ENCODE measurements at regions not wholly inside any gene's neighbourhood (a gene's known extent, or its start where the extent isn't known, plus 50 kb on each side); places are given as distances from the start of the nearest gene placed in this dataset.

DNA sequence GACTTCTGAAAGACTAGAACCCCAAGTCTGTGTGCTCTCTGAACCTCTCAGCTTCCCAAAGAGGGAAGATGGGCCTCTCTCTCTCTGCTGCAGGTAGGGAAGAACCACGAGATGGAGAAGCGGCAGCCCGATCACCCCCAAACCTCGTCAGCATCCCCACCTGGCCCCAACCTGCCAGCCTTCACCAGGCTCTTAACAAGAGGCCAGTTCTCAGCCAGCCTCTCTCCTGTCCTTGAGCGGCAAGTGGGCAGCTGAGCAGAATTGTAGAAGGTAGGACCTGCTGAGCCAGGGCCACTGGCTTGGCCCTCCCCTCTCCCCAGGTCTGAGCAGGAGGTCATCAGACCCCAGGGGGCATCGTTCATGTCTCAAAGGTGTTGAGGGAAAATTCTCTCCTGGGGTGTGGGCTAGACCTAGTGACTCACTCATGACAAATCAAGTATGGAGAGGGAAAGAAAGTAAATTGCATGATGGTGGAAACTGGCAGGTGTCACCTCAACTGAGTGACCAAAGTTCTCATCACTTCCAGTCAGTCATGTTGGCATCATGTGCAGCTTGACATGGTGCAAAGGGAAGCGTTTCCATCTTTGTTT lies 92.0 kb upstream of the GPR26 start:
- ChIA-PET CTCF (interaction anchor here (1.0 to 8.4 kb wide), 18 partner anchors 9 to 815 kb away, joined by 3 to 61 read pairs (median 4); no protein-coding TSS in a partner anchor), POLR2A (no interaction called here)
- no peak for ATAC-seq
- no peaks in the 10 kb centered on the region for H3K4me1 ChIP-seq
- TF ChIP-seq, protein P1, sequence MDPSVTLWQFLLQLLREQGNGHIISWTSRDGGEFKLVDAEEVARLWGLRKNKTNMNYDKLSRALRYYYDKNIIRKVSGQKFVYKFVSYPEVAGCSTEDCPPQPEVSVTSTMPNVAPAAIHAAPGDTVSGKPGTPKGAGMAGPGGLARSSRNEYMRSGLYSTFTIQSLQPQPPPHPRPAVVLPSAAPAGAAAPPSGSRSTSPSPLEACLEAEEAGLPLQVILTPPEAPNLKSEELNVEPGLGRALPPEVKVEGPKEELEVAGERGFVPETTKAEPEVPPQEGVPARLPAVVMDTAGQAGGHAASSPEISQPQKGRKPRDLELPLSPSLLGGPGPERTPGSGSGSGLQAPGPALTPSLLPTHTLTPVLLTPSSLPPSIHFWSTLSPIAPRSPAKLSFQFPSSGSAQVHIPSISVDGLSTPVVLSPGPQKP (IDR thresholded peaks at IDR 0.05; ENCODE audit: low read depth, low read length), result no peak
- TF ChIP-seq JUNB (IDR thresholded peaks at IDR 0.05), result no peak
- no peak for TF ChIP-seq RAD21 (conservative IDR thresholded peaks at IDR 0.05 in 1 of 2, IDR thresholded peaks at IDR 0.05 in 1 of 2)
- TF ChIP-seq CBX8 (IDR thresholded peaks at IDR 0.05), result no peak
- TF ChIP-seq HOXB13 (CRISPR knock-in tag; IDR thresholded peaks at IDR 0.05; ENCODE audit: low read depth), result no peak
- TF ChIP-seq NFE2L2 (conservative IDR thresholded peaks at IDR 0.05; ENCODE audit: low read length), result no peak
- no peak for TF ChIP-seq PHF8 (IDR thresholded peaks at IDR 0.05; ENCODE audit: borderline replicate concordance, low read depth)
- no peak for TF ChIP-seq EHMT2 (IDR thresholded peaks at IDR 0.05; ENCODE audit: low read depth)
- no peak for TF ChIP-seq ZC3H11A (IDR thresholded peaks at IDR 0.05)
- TF ChIP-seq FOSL2 (IDR thresholded peaks at IDR 0.05), result no peak
- TF ChIP-seq FOSL2 (CRISPR knock-in tag; IDR thresholded peaks at IDR 0.05), result no peak
- TF ChIP-seq, protein P2, sequence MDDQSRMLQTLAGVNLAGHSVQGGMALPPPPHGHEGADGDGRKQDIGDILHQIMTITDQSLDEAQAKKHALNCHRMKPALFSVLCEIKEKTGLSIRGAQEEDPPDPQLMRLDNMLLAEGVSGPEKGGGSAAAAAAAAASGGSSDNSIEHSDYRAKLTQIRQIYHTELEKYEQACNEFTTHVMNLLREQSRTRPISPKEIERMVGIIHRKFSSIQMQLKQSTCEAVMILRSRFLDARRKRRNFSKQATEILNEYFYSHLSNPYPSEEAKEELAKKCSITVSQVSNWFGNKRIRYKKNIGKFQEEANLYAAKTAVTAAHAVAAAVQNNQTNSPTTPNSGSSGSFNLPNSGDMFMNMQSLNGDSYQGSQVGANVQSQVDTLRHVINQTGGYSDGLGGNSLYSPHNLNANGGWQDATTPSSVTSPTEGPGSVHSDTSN (IDR thresholded peaks at IDR 0.05), result no peak
- no peak for TF ChIP-seq CEBPB (IDR thresholded peaks at IDR 0.05)
- TF ChIP-seq SREBF2 (IDR thresholded peaks at IDR 0.05), result no peak
- TF ChIP-seq SMC3 (IDR thresholded peaks at IDR 0.05), result no peak
- TF ChIP-seq ZFP36 (IDR thresholded peaks at IDR 0.05; ENCODE audit: borderline replicate concordance, partially characterized antibody), result no peak
- no peak for TF ChIP-seq RNF2 (IDR thresholded peaks at IDR 0.05; ENCODE audit: borderline replicate concordance, low read depth)
- no peak for TF ChIP-seq RARB (CRISPR knock-in tag; IDR thresholded peaks at IDR 0.05)
- no peak for TF ChIP-seq FOXS1 (CRISPR knock-in tag; IDR thresholded peaks at IDR 0.05)
- no peaks in the 10 kb centered on the region for H3K9me3 ChIP-seq
- FAIRE-seq, result no peak
- WGBS (ENCODE audit: missing lambda C conversion rate), result 28% methylated on average over 5 of the region's 7 CpGs
- no peak overlapping the region for H3K4me2 ChIP-seq
- DNase-seq (ENCODE audit: low read depth in 1 of 2, low spot score in 1 of 2), result no peak
- no peak overlapping the region for H3K4me3 ChIP-seq
- no peak overlapping the region for H3K27ac ChIP-seq

DNA sequence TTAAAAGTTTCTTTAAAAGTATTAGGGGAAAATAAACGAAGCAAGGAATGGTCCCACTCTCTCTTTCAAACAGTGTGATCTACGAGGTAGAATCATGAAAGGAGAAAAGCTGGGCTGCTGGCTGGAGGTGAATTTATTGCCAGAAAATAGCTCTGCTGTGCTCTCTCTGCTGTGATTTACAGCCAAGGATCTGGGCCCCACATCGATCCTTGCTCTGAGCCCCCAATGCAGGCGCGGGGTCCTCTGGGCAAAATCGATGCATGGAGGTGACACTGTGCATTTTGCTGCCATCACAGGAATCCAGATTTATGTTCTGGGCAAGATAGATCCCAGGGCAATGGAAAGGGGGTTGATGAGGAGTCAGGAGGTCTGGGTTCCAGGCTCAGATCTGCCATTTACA lies 91.0 kb upstream of the GPR26 start:
- ChIA-PET CTCF (interaction anchor here (1.0 to 8.4 kb wide), 9 partner anchors 8 to 814 kb away, joined by 3 to 61 read pairs (median 4); no protein-coding TSS in a partner anchor), POLR2A (no interaction called here)
- Histone ChIP-seq H3K4me2 (no peak overlapping the region), H3K4me3 (no peak overlapping the region), H3K27ac (no peak overlapping the region), H3K9me3 (no peaks in the 10 kb centered on the region), H3K4me1 (no peaks in the 10 kb centered on the region)
- no peak for FAIRE-seq
- WGBS (ENCODE audit: missing lambda C conversion rate), result 2% methylated on average over 6 of the region's 6 CpGs
- TF ChIP-seq ZC3H11A (IDR thresholded peaks at IDR 0.05) (no peak), ZSCAN20 (CRISPR knock-in tag; IDR thresholded peaks at IDR 0.05) (no peak), FOSL2 (IDR thresholded peaks at IDR 0.05) (no peak), FOSL2 (CRISPR knock-in tag; IDR thresholded peaks at IDR 0.05) (no peak), EHF (CRISPR knock-in tag; IDR thresholded peaks at IDR 0.05) (no peak), POLR2A (IDR thresholded peaks at IDR 0.05; ENCODE audit: low read length) (no peak), KDM5A (IDR thresholded peaks at IDR 0.05) (no peak), HOXB5 (CRISPR knock-in tag; IDR thresholded peaks at IDR 0.05) (no peak), KDM1A (IDR thresholded peaks at IDR 0.05; ENCODE audit: low read depth) (no peak)
- no peak for ATAC-seq
- DNase-seq (ENCODE audit: low read depth in 1 of 2, low spot score in 1 of 2), result no peak

DNA sequence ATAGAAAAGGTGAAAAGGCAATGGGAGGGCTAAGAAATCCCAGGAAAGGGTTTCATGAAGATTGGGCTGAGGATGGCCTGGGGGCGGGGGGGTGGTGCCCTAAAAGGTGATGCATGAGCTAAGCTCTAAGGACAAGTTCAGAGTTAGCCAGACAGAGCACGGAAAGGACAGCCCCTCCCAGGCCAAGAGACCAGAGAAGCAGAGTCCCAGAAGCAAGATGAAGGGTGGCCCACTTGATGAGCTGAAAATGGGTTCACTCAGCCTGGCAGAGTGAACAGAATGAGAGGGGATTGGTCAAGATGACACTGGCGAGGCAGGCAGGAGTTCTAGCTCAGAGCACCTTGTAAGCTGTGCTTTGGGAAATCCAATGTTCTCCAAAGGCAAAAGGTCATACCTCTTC lies 89.4 kb upstream of the GPR26 start:
- Histone ChIP-seq H3K4me1 (no peaks in the 10 kb centered on the region), H3K4me3 (no peak overlapping the region), H3K4me2 (no peak overlapping the region), H3K27ac (no peak overlapping the region), H3K9me3 (no peaks in the 10 kb centered on the region)
- no peak for ATAC-seq
- no peak for DNase-seq (ENCODE audit: low read depth in 1 of 2, low spot score in 1 of 2)
- no peak for FAIRE-seq
- WGBS (ENCODE audit: missing lambda C conversion rate), result 1% methylated on average over 3 of the region's 3 CpGs
- POLR2A ChIA-PET, result no interaction called here
- CTCF ChIA-PET, result interaction anchor here (5.4 kb wide), 1 partner anchor 390 kb away, joined by 58 read pairs; no protein-coding TSS in a partner anchor
- TF ChIP-seq RARB (CRISPR knock-in tag; IDR thresholded peaks at IDR 0.05) (no peak), HOXB5 (CRISPR knock-in tag; IDR thresholded peaks at IDR 0.05) (no peak), FOSB (CRISPR knock-in tag; IDR thresholded peaks at IDR 0.05) (no peak), ESRRA (IDR thresholded peaks at IDR 0.05; ENCODE audit: borderline replicate concordance, low read length) (no peak), EHF (CRISPR knock-in tag; IDR thresholded peaks at IDR 0.05) (no peak), RFX5 (IDR thresholded peaks at IDR 0.05) (no peak), EHMT2 (IDR thresholded peaks at IDR 0.05; ENCODE audit: low read depth) (no peak), MYC (IDR thresholded peaks at IDR 0.05; ENCODE audit: borderline replicate concordance, low read length) (no peak), FOSL2 (IDR thresholded peaks at IDR 0.05) (no peak), FOSL2 (CRISPR knock-in tag; IDR thresholded peaks at IDR 0.05) (no peak), HOXA7 (CRISPR knock-in tag; IDR thresholded peaks at IDR 0.05) (no peak)
- TF ChIP-seq, protein P3, sequence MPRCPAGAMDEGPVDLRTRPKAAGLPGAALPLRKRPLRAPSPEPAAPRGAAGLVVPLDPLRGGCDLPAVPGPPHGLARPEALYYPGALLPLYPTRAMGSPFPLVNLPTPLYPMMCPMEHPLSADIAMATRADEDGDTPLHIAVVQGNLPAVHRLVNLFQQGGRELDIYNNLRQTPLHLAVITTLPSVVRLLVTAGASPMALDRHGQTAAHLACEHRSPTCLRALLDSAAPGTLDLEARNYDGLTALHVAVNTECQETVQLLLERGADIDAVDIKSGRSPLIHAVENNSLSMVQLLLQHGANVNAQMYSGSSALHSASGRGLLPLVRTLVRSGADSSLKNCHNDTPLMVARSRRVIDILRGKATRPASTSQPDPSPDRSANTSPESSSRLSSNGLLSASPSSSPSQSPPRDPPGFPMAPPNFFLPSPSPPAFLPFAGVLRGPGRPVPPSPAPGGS (IDR thresholded peaks at IDR 0.05), result no peak
- TF ChIP-seq, protein P4, sequence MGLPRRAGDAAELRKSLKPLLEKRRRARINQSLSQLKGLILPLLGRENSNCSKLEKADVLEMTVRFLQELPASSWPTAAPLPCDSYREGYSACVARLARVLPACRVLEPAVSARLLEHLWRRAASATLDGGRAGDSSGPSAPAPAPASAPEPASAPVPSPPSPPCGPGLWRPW (IDR thresholded peaks at IDR 0.05), result no peak
- TF ChIP-seq, protein P5, sequence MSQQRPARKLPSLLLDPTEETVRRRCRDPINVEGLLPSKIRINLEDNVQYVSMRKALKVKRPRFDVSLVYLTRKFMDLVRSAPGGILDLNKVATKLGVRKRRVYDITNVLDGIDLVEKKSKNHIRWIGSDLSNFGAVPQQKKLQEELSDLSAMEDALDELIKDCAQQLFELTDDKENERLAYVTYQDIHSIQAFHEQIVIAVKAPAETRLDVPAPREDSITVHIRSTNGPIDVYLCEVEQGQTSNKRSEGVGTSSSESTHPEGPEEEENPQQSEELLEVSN (IDR thresholded peaks at IDR 0.05; ENCODE audit: borderline replicate concordance, low read depth), result no peak
